ENCODE measurements at regions not wholly inside any gene's neighbourhood (a gene's known extent, or its start where the extent isn't known, plus 50 kb on each side); places are given as distances from the start of the nearest gene placed in this dataset.
A peak's percentile ranks its signal among the peaks of the same experiment; 100 is the strongest.

DNA sequence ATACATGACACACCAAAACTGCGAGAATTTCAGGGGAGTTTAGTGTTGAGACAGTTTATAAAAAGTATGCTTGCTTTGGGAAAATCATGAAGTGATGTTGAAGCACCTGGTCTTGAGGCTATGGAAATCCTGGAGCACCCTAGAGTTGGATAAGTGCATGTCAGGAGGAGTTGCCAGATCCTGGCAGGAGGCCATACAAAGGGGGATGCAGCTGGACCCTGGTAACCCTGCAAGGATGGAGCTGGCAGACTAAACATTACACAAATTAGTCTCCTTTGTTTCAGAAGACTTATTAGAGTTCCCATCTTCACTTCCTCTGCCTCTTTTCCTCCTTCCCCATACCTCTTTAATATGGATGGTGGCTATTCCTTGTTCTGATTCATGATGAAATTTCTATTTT lies 907.0 kb downstream of the BCL11B start:
- no peak for DNase-seq

DNA sequence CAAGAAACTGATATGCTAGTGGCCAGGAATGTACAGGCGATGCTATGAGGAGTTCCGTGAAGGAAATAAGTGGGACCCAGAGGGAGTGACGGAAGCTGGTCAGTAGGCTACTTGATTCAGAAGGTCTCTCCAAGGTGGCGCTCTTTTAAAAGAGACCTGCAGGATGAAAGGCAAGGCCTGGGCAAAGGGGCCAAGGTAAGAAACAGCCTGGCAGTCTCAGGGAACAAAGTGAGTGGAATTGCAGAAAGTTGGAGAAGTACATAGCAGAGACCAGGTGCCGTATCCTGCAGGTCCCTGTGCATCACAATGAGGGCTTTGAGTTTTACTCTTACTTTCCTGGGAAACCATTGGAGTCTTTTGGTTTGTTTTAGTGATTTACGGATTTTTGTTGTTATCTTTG lies 905.6 kb downstream of the BCL11B start:
- DNase-seq = no peak

DNA sequence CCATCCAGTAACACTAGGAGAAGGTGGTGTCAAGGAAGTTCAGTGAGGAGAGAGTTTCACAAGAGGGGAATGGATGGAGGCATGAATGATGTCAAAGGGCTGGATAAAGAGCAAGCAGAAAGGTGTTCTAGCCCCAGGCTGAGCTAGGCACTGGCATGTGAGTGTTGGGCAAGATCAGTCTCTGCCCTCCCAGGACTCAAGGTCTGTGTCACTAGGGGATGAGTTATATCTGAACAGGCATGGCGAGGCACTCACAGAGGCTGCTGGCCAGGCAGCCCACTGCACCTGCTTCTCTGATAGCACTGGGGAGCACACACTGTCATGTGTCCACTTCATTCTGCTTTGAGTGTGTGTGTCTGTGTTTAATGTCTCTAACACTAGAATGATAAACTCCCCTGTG lies 903.8 kb downstream of the BCL11B start:
- DNase-seq = no peak

DNA sequence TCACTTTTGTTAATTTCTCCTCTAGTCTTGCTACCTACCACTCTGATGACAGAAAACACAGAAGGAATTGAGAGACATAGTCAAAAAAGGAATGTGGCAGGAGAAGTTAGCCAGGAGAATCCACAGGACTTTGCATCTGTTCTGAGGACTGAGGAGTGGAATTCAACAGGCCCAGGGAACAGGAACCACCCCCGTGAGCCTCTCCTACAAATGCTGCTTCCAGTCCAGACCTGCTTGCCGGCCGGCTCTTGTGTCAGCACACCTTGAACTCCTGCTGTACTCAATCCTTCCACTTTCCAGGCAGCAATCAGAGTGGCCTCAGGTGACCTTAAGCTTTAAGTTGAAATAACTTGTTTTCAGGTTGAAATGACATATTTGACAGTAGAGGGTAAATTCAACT lies 903.1 kb downstream of the BCL11B start:
- DNase-seq = no peak

- no peak for DNase-seq
These were observed 902.7 kb downstream of the BCL11B start for GRCh38 chr14:98369344-98369743.

DNA sequence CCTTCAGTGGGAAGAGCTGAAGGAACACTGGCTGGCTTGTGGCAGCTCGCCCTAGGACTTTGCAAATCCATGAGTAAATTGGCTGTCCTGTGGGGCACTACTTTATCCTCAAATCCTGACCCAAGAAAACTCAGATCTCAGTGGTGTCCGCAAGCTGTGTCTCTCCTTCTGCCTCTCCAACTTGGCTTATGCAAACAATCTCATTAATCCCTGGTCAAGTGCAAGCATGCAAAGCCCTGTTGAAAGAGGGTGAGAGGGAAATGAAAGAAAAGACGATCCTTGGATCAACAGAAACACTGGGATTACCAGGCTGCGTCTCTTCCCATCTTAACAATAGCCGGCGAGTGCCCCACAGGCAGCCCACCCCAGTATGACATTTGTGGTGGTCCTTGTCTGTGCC lies 901.6 kb downstream of the BCL11B start:
- DNase-seq = no peak

- DNase-seq = no peak
These were observed 900.9 kb downstream of the BCL11B start for GRCh38 chr14:98371141-98371540.

GRCh38 chr14:98374136-98374535 lies 897.9 kb downstream of the BCL11B start:
- DNase-seq = no peak

DNA sequence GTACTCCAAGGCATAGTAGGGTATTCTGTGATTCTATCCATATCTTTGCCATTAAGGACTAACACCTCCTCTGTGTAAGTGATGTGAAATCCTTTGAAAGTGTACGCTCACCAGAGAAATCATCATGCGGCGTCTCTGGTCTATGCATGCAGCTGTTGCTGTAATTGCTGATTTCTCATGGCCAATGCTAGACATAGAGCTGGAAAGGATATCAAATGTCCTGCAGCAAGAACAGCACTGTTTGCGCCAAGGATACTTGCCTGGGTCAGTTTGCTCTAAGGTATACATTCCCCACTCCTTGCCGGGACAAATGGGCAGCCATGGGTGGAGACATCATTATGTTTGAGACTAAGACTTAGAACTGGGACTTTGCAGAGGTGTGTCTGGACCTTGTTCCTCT lies 896.4 kb downstream of the BCL11B start:
- no peak for DNase-seq

- DNase-seq = no peak
These were observed 892.2 kb downstream of the BCL11B start for GRCh38 chr14:98379830-98380229.

GRCh38 chr14:98382662-98383061 lies 889.3 kb downstream of the BCL11B start:
- DNase-seq = no peak

DNA sequence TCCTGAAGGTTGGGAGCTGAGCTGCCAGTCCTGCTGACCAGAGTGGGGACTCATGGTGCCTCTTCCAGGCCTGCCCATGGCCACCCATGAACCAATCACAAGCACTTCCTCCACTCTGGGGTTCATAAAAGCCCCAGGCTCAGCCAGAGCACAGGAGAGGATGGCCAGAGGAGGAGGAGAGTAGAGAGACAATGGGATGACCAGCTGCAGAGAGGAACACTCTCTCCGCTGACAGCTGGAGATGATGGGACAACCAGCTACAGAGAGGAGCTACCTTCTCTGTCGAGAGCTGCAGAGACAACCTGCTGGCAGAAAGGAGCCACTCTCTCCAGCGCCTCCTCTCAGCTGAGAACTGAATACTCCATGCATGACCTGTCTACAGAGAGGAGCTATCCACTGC lies 886.1 kb downstream of the BCL11B start:
- no peak for DNase-seq

DNA sequence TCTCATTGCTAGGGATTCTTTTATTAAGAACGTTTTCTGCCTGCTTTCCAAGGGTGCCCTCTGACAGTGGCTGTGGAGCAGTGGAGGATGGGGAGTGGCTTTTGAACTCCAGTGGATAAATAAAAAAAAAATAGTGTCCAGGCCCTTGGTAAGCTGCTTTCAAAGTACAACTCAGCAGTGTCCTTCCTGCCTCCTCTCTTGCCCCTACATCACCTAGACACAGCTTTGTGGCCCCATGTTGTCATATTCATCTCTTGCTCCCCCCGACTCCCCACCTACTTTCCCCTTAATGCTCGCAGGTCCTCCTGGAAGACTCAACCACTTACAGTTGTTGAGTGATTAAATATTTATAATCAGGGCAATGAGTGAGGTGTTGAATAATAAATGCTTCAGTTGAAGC lies 880.9 kb downstream of the BCL11B start:
- no peak for DNase-seq

GRCh38 chr14:98393527-98393926 lies 878.5 kb downstream of the BCL11B start:
- DNase-seq = no peak

- no peak for DNase-seq
These were observed 867.2 kb downstream of the BCL11B start for GRCh38 chr14:98404811-98405210.

DNA sequence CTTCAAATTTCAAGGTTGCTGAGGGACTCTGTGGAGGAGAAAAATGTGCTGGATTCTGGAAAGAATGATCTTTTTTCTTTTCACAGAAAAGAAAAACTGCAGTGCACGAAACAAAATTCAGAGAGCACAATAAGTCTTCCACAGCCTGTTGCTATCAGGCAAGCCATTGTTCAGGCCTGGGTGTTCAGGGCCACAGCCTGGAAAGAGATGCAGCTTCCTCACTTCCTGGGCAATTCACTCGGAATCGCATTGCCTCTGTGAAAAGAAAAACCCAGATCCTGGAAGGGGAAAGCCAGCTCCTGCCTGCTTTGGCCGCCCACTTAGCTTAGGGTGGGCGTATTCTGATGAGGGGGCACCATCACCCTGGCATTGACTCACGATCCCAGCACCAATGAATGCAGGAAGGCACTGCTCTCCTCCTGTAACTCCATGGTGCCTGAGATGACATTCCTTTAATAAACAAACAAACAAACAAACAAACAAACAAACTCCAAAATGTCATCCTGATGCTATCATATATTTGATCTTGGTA lies 863.9 kb downstream of the BCL11B start:
- no peak for DNase-seq

DNA sequence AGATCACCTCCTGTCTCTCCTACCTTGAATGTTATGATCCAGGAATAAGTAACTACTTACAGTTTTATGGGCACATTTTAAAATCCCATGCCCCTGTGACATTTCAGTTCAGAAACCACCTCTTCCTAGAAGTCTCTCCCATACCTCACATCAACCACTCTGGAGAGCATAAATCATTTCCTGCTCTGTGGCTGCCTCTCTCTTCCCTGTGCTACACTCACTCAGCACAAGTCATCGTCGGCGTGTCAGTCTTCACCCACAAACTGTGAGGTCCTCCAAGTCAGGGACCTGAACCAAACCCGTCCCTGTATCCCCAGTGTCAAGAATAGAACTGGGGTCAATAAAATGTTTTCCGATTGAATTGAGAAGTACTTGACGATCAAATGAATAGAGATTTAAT lies 863.3 kb downstream of the BCL11B start:
- DNase-seq = no peak

- no peak for DNase-seq
These were observed 860.8 kb downstream of the BCL11B start for GRCh38 chr14:98411154-98411553.

GRCh38 chr14:98412431-98412830 lies 859.6 kb downstream of the BCL11B start:
- DNase-seq = no peak

DNA sequence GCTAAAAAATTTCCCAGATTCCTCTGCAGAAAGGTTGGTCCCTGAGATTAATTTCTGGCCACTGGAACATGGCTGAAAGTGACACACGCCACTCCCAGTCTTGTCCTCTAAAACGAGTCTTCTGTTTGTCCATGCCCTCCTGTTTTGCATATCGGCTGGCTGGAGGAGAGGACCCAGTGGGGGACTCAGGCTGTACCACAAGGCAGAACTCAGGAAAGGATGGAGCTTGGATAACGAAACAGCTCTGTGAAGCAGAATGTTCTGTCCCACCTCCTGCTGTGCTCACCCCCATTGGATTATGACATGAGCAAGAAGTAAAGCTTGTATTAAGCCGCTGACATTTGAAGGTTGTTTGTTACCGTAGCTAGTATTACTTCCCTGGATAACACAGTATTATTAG lies 856.2 kb downstream of the BCL11B start:
- no peak for DNase-seq

DNA sequence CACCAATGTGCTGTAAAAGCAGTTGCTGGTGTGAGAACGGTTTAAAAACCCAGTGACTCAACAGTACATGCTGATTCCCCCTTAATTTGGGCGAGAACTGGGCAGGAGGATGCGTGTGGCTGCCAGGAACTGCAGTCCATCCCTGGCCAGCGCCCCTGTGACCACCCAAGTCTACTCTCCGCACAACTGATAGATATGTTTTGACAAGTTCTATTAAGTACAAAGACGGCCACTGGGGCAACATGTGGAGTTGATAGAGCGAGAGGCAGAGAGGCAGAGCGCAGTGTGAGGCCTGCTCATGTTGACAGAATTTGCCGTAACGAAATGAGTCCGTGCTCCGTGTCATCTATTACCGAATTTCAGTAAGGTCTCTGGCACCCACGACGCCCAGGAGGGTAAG lies 855.0 kb downstream of the BCL11B start:
- DNase-seq = no peak

GRCh38 chr14:98428483-98428994 lies 843.5 kb downstream of the BCL11B start:
- DNase-seq = no peak

DNA sequence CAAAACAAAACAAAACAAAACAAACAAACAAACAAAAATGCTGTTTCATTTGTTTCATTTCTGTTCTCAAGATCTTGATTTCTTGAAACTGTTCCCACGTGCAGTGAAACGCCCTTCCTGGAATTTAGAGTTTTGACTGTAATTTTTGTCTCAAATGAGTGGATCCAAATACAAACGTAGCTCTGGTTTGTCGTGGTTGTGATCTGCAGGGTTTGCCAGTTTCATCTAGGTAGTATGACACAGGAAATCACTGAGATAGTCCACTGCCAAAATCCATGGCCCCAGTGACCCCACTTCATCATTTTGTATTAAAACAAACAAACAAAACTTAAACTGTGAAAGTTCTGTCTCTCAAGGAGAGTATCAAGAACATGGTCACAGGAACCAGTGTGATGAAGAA lies 838.6 kb downstream of the BCL11B start:
- no peak for DNase-seq

DNA sequence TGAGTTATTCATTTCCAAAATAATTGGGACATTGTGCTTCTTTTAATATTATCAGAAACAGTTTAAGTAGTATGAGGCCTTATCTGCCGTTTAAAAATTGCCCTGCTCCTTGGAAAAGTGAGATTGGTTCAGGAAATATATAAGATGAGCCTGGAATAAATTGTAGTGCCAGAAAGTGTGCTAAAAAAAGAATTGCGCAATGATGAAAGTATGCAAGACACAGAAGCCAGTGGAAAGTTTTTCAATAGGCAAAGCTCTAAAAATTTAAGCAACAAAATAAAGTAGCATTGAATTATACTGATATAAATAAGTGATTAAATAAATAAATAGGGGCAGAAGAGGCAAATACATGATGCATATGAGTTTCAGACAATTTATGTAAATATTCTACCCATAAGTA lies 834.9 kb downstream of the BCL11B start:
- no peak for DNase-seq

- DNase-seq = peak; percentile 39 to 61
These were observed 827.9 kb downstream of the BCL11B start for GRCh38 chr14:98444077-98444476.

DNA sequence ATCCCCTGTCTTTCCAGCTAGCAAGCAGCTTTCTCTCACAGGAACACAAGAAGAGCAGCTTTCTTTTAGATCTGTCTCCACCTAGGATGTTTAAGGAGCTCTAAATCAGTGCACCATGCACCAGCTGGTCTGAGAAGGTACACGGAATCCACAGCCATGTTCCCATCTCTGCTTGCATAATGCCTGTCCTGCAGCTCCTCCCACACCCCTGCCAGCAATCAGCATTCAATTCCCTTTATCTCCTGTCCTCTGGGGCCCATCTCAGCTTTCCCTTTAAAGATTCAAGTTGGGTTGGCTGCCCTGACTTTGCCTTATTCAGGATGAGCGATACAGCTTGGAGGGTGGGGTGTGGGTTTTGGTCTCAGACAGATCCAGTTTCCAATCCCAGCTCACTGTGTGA lies 826.3 kb downstream of the BCL11B start:
- no peak for DNase-seq
